DMS 273 treated with DMSO at 0.1 percent for 48 hours (cell line): ENCODE measurements at regions not wholly inside any gene's neighbourhood (a gene's known extent, or its start where the extent isn't known, plus 50 kb on each side); places are given as distances from the start of the nearest gene placed in this dataset.

Experiments
- DNase-seq: peaks from one replicate; lab custom pipeline; 2025; lab: John Stamatoyannopoulos, UW

- DNase-seq = no peak
These were observed 331.3 kb downstream of the NSG2 start for GRCh38 chr5:174376726-174377373.

GRCh38 chr5:174378121-174378874, 332.8 kb downstream of the NSG2 start:
- no peak for DNase-seq

- DNase-seq = no peak
These were observed 334.8 kb downstream of the NSG2 start for GRCh38 chr5:174380311-174380710.

GRCh38 chr5:174381241-174381640, 335.7 kb downstream of the NSG2 start:
- no peak for DNase-seq

GRCh38 chr5:174383210-174384167, 338.0 kb downstream of the NSG2 start:
- no peak for DNase-seq

- no peak for DNase-seq
These were observed 339.0 kb downstream of the NSG2 start for GRCh38 chr5:174384509-174384947.

GRCh38 chr5:174386306-174386705, 338.1 kb upstream of the MSX2 start:
- no peak for DNase-seq

- no peak for DNase-seq
These were observed 337.5 kb upstream of the MSX2 start for GRCh38 chr5:174386846-174387245.

- DNase-seq = no peak
These were observed 336.9 kb upstream of the MSX2 start for GRCh38 chr5:174387448-174387847.

GRCh38 chr5:174392892-174393291, 331.5 kb upstream of the MSX2 start:
- no peak for DNase-seq

- no peak for DNase-seq
These were observed 327.8 kb upstream of the MSX2 start for GRCh38 chr5:174396541-174396940.

- no peak for DNase-seq
These were observed 327.2 kb upstream of the MSX2 start for GRCh38 chr5:174397206-174397605.

GRCh38 chr5:174398171-174398570, 326.2 kb upstream of the MSX2 start:
- DNase-seq = no peak

- DNase-seq = no peak
These were observed 325.0 kb upstream of the MSX2 start for GRCh38 chr5:174399411-174399810.

- DNase-seq = no peak
These were observed 323.9 kb upstream of the MSX2 start for GRCh38 chr5:174400461-174400860.

GRCh38 chr5:174401793-174402192, 322.6 kb upstream of the MSX2 start:
- DNase-seq = no peak

GRCh38 chr5:174402222-174402812, 322.1 kb upstream of the MSX2 start:
- no peak for DNase-seq

GRCh38 chr5:174404848-174405247, 319.5 kb upstream of the MSX2 start:
- DNase-seq = no peak

- DNase-seq = no peak
These were observed 315.3 kb upstream of the MSX2 start for GRCh38 chr5:174409070-174409469.

GRCh38 chr5:174409971-174410370, 314.4 kb upstream of the MSX2 start:
- no peak for DNase-seq

GRCh38 chr5:174410716-174411478, 313.5 kb upstream of the MSX2 start:
- DNase-seq = no peak
